Inflammatory macrophage (primary cell): ENCODE measurements at regions not wholly inside any gene's neighbourhood (a gene's known extent, or its start where the extent isn't known, plus 50 kb on each side); places are given as distances from the start of the nearest gene placed in this dataset.
"Not testable (repeated sequence)": the region's sequence is repeated elsewhere in the genome, so short reads cannot be mapped to it uniquely, and the experiment has no call there.

Experiments
- DNase-seq, 2 donors: peaks; one replicate each; pipeline ENCODE4 v3.0.0-alpha.2; 2020 to 2022

DNA sequence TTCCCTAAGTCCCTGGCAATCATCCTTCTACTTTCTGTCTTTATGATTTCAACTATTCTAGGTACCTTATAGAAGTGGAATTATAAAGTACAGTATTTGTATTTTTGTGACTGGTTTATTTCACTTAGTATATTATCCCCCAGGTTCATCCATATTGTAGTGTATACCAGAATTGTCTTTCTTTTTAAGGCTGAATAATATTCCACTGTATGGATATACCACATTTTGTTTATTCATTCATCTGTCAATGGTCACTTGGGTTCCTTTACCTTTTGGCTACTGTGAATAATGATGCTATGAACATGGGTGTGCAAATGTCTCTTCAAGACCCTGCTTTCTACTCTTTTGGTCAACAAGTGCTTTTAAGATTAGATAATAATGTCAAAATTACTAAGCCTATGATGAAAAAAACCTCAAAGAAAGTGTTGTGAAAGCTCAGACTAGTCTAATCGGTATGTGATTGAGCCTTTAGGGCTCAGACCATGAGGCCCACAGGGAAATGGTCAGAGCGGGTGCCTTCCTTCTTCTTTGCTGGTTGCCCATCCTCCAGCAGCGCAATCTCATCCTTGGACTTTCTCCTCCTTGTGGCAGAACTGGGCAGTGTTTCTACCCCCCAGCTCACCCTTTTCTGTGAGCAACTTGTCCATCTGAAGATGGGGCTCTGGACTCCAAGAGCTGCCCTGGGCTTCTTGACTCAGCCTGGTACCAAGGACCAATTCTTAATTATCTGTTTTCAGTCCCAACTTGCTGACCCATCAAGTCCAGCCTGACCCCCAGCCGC, 105.4 kb downstream of the TTC8 start:
- peak; percentile 2 to 6 for DNase-seq

DNA sequence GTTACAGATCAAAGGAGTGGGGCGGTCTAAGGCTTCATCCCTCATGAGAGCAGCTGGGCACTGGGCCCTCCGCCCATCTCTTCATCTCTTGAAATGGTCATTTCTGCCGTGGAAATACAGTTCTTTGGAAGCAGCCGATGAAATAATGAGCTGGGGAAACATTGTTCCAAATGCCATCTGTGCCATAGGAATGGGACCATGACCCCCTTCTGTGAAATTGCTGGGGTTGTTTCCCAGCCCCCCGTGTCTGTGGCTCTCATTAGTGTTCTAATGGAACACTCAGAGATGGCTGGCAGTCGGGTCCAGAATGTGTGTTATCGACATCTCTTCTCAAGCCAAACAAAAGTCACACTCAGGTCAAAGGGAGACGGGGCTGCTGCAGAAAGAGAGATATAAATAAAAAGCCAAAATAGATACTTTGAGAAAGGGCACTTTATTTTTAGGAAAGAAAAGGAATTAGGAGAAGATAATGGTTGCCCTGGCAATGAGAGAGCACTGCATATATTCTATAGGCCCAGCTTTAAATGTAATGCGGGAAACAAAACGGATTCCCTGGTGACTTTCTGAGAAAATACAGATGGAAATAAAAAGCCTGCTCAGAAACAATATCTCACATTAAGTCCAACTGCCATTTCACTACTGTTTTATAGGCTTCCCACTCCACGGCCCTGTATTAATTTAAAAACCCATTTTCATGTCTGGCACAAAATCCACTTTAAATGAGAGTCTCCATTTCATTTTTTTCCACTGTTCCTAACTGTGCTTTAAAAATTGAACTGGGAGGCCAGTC, 107.1 kb downstream of the TTC8 start:
- no peak for DNase-seq

DNA sequence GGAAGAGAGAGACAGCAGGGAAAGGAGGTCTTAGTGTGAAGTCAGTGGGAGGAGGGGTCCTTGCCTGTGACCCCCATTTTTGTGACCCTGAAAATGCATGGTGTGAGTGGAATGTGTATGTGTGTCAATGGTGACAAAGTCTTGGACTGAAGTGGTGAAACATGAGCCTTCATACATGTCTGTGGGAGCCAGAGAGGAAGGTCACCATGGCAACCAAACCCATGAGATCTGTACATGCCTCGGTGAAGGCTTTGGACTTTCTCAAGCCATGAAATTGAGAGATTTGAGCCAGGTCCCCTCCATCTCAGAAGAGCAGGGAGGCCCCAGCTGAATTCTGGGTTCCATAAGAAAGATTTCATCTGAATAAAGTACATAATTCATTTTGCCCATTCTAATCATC, 108.7 kb downstream of the TTC8 start:
- DNase-seq: no peak

DNA sequence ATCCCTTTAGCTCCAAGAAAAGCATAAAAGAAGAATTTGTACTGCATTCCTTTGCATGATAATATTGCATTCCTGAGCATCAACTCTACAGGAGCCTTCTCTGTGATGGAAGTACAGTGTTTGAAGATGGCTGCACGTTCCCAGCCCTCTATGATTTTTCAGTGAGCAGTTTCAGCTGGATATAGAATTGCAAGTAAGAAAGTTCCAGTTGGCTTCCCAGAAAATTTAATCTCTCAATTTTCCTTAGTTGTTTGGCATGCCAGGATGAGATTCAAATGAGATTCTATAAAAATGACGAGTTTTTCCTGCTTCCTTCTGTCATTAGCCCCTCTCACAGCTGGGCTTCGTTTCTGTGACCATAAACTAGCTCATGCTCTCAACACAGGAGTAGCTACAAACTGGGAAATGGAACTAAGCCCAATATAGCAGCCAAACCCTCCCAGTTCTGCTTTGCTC, 109.9 kb downstream of the TTC8 start:
- no peak for DNase-seq

DNA sequence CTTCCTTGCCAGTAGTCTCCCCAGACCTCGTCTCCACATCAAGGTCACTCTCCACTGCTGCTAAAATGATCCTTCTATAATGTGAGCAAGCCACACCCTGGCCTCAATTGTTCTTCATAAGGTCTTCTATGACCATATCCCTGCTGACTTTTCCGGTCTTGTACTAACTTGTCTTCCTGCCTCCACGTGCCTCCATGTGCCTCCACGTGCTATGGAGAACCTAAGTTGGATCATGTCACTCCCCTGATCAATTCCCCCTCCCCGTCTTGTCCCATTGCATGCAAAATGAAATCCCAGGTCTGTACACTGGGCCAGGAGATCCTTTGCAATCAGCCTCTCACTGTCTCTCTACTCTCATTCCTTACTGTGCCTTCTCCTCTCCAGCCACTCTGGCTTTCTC, 110.6 kb downstream of the TTC8 start:
- DNase-seq: no peak

DNA sequence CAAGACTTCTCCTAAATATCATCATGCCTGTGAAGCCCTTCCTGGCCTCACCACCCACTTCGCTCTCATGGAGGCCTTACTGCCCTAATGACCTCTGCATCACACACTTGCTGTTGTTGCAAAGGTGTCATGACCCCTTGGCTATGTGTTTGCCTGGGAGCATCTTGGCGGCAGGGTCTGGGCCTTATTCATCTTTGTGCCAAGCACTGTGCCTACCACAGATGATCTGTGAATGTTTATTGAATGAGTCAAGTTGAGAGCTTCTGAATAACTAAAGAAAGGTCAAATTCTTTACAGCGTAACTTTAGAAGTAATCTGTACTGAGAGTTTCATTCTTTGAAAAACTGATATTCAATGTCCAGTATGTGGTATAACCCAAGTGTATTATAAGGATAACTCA, 113.3 kb downstream of the TTC8 start:
- DNase-seq: no peak

DNA sequence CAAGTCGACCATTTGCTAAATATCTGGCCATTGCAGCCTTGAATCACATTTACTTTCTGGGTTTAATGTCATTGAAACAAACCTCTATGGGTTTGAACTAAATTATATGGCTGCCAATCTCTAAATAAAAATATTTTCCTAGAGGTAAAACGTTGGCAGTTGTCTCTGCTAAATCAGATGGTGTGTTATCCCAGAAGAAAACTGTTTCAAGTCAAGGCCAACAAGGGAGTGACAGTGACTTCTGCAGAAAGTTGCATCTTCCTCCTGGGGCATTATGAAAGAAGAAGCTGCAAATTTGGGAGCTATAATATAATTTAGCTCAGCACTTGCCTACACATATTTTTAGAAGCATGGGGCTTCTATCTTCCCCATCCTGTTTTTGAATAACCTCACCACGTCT, 116.2 kb downstream of the TTC8 start:
- DNase-seq: no peak

DNA sequence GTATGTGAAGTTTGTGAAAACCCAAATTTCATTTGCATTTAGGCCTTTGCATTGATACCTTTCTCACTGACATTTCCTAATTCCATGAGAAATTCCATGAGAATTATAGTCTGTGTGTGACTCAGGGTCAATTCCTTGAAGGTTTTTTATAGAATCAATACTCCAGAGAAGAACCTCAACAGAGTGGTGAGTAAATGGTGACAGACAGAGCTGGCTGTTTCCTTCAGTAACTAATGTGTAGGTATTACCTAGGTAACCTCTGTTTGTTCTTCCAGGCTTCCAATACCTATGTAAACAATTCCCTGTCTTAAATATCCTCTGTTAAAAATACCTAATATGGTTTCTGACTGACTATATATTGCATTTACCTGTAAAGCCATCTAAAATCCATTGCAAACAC, 117.0 kb downstream of the TTC8 start:
- DNase-seq: no peak

DNA sequence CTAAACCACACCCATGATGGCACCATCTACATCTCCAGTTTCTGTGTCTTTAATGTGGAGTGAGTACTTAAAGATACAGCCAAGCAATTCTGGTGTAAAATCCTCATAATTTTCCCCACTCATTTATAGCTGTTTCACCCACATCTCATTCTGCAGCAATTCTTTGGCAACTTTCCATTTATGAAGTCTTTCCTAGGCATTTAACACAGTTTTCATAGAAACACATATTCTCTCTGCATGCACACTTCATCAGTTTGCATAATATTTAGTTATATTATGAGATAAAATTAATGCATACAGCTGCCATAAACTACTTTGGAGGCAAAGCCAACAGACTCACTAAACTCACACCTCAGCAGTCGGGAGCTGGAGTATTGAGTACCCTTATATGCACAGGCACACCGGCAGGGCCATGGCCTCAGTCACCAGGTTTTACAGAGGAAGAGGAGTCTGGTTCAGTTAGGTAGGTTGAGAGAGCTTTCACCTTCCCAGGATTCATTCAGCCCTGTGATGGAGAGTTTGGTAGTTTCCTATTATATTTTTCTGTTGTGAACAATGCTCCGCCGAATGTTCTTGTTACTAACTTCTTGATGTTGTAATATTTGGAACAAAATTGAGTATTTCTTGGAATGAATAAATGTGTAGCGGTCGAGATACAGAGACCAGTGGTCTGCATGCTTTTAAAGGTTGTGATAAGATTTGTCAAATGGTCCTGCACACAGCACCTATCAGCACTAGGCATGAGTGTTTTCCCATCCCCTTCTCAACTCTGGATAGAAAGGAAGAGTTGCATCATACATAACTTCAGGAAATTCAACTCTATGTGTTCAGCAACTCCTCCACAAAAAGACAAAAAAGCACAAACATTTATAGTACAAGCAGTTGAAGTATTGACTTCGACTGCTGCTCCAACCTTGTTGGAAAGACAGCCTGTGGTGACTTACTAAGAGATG, 123.5 kb downstream of the TTC8 start:
- DNase-seq: no peak

DNA sequence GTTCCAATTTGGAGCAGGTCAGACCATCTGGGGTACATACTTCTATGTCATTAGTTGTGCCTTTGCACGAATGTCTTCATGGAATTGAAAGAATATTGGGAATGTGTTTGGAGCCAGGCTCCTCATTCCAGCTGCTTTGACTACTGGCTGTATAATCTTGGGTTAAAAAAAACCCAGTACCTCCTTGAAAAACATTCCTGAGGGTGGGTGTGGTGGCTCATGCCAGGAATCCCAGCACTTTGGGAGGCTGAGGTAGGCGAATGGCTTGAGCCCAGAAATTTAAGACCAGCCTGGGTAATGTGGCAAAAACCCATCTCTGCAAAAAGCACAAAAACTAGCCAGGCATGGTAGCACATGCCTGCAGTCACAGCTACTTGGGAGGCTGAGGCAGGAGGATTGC, 125.6 kb downstream of the TTC8 start:
- DNase-seq: no peak

DNA sequence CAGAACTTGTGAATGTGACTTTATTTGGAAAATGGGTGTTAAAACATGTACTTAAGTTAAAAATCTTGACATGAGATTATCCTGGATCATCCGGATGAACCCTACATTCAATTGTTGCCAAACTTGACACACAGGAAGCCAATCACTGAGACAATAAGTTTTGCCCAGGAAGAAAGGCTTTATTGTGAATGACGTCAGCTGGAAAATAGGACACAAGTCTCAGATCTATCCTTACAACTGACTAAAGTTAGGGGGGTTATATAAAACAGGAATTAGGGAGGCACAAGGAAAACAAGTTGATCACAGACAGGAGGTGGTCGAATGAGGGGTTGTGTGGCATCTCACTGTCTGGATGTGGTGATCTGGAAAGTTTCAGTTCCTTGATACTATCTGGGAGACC, 126.9 kb downstream of the TTC8 start:
- no peak for DNase-seq

DNA sequence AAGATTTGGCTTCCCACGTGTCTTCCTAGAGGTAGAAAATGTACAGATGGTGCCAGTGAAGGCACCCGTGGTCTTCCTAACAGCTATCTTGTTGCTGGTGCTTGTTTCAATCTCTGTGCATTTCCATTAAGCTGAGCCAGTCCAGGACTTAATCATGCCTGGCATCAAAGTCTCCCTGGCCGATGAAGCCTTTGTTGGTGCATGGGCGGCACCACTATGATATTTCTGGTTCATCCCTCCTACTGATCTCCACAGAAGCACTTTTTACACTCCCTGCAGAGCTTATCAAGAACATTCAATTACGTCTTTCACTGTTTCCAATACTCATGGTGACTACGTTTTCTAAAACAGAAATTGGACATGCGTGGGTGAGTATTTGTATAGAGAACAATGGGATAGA, 128.4 kb downstream of the TTC8 start:
- no peak for DNase-seq

DNA sequence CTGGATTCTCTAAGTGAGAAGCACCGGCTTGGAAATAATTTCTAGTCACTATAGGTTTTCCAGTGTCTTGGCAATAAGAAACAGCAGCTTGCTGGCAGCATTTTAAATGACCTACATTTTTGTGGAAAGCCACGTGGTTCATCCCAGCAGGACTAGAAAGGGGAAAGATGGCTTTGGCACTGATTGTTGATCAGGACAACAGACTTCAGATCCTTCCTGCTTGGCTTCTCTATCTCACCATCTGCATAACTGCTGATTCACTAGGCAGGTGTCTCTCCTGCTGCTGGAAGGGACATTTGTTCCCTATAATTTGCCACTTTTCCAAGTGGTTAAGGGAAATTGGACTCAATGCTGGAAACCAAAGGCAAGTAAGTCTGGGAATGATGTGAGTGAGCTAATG, 131.0 kb downstream of the TTC8 start:
- DNase-seq: no peak

DNA sequence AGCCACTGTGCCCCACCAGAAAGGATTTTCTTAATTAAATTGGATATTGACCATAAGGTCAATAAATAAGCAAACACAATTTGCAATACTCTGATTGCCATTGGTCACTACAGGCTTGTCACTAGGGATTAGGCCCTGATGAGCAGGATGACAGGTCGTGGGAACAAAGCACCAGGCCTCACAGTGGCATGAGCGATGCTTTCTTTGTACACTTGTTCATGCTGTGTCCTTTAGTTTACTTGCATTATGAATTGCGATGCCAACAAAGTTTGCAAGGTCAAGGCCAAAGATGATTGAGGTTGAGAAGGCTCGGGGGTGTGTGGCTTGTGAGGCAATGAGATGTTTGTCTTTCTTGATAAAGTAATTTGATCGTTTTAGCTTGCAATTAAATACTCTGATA, 136.0 kb downstream of the TTC8 start:
- DNase-seq: no peak

DNA sequence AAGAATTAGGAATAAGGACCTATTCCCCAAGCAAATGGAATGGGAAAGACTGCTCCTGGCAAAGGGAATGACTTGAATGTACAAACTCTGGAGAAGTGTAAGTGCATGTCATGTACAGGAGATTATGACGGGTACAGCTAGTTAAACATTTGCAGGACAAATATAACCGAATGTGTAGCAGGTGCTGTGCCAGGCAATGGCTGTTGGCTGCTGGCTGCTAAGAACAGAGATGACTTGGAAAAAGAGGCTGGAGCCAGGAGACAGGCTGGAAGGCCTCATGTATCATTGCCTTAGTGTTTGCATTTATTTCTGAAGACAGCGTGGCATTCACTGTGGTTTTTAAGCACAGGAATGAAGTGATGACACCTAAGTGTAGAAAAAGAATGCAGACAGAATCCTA, 136.8 kb downstream of the TTC8 start:
- no peak for DNase-seq

DNA sequence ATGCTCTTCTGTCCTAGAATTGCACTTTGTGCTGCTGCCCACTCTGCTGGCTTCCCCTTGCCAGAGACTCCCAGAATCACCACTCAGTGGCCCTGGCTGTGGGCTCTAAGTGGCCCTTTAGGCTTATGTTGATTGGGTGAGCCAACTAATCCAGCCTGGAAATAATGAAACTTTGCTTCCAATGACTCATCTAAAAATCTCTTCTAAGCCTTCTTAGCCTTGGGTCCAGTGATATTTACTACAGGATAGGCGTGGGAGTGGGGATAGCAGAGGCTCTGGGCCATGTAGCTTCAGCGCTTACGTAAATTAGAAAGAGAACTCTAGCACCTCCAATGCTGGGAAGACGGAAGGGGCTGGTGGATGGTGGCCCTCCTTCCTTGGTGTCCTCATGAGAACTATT, 137.9 kb downstream of the TTC8 start:
- DNase-seq: no peak

DNA sequence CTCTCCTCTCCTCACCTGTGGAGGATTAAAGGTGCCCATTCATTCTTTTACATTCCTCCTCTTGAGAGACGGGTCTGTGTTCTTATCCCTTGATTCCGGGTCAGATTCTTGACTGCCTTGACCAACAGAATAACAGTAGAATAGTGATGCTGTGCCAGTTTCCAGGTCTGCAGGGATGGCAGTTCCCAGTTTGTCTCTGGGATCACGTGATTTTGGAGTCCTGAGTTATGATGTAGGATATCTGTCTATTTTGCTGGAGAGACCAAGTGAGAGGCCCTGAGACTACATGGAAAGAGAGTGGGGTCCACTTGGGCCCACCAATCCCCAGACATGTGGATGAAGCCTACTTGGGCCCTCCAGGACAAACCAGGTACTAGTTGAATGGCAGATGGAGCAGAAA, 142.8 kb downstream of the TTC8 start:
- DNase-seq: no peak

DNA sequence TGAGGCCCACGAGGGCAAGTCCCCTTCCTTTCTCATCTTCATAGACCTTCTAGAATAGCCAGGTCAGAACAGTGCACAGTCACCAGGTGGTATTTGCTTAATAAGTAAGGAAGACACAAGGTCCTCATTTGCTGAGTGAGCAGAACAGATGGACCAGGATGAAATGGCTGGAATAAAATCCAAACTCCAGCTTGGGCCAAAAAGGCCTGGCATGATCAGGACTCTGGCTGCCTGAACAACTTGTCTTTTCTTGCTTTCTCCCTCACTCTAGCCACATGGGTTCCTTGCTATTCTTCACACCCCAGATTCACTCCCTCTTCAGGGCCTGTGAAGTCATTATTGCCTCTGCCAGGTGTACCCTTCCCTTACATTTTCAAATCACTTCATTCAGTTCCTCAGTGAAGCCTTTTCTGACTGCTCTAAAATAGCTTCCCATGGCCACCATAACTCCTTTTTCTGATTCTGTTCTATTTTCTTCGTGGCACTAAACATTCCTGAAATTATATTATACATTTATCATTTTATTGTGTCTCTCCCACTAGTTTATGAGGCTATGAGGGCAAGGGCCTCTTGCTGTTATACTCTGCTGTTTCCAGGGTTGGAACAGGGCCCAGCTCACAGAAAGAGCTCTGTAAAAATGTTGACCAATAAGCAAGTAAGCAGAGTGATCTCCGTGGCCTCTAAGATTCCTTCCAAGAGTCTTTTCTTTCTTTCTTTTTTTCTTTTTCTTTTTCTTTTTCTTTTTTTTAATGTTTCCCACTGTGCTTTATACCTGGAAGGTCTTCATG, 150.8 kb downstream of the TTC8 start:
- no peak for DNase-seq

DNA sequence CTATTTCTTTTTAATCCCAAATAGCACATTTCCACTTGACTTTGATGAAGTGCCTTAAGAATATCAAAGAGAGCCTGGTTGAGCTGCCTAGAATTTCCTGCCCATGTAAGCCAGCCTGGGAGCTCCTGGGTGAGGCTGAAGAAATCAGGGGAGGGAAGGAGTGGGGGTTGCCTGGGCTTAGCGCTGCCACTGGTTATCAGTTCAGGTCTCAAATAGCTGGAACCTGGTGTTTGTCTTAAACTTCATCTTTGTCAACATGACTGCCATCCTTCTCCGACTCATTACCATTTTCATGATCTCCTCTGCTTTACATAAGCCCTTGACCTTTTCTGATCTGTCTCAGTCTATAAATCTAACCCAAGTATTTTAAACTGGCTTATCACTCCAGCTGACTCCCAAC, 151.5 kb downstream of the TTC8 start:
- no peak for DNase-seq

DNA sequence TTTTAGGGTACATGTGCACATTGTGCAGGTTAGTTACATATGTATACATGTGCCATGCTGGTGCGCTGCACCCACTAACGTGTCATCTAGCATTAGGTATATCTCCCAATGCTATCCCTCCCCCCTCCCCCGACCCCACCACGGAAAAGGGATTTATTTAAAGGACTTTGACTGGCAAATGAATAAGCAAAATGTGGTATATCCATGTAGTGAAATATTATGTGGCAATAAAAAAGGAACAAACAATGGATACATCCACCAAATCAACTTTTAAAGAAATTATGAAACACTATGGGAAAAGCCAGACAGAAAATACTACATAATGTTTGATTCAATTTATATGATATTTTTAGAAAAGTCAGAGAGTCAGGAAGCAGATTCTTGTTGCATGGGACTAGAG, 156.5 kb downstream of the TTC8 start:
- not testable (repeated sequence) for DNase-seq

DNA sequence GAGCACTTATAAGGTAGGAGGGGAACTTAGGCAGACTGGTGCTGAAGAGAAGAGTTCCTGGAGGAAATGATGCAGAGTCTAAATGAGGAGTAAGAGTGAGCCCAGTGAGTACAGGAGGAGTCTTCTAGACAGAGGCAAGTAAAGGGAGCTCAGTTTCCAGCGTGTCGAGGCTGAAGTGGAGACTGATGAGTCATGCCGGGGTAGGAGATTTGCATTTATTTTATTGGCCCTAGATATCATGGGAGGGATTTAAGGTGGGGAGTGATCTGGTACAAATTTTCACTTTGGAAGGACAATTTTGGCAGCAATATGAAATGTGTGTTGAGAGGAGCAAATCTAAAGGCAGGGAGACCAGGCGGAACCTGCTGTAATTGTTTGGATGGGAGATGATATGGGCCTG, 157.5 kb downstream of the TTC8 start:
- no peak for DNase-seq

DNA sequence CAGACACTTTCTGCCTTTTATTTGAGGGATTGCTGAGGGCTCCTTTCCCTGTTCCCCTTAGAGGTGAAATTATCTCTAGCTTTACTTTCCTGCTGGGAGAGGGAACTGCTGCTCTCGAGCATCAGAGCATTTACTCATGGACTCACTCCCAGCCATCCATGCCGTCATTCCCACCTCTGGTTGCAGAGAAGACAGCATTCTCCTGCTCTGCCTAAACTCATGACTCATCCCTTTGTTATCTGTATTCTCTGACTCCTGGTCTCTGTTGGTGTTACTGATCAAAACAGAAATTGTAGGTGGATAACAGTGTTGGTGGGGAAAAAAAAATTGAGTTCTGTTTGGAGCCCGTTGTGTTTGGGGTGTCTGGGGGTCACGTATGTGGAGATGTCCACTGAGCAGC, 159.3 kb downstream of the TTC8 start:
- no peak for DNase-seq
